Loucy (cell line): ENCODE measurements at regions not wholly inside any gene's neighbourhood (a gene's known extent, or its start where the extent isn't known, plus 50 kb on each side); places are given as distances from the start of the nearest gene placed in this dataset.

Source experiments
- H2AFZ ChIP-seq: fragments of 200-600 bp; sonication (generic); 2 replicates; pipeline ENCODE4 v1.6.0; 2016; ENCODE audit warnings: antibody characterized with exemption, mild to moderate bottlenecking, low read length, moderate library complexity
- H3F3A ChIP-seq: fragments of 200-600 bp; 2 replicates; pipeline ENCODE4 v1.6.0; 2016; ENCODE audit warnings: antibody characterized with exemption, low read depth, mild to moderate bottlenecking
- H3K27me3 ChIP-seq: fragments of 200-600 bp; sonication (generic); 2 replicates; pipeline ENCODE4 v1.6.1; 2014; ENCODE audit warnings: low read length, mild to moderate bottlenecking; ENCODE audit not compliant: insufficient read depth, poor library complexity, severe bottlenecking
- H3K36me3 ChIP-seq: fragments of 200-600 bp; sonication (generic); 2 replicates; pipeline ENCODE4 v1.6.1; 2016; ENCODE audit warnings: low read length; ENCODE audit not compliant: insufficient read depth
- H3K4me1 ChIP-seq: fragments of 200-600 bp; sonication (generic); 2 replicates; pipeline ENCODE4 v1.5.1; 2014; ENCODE audit warnings: low read length, mild to moderate bottlenecking; ENCODE audit not compliant: insufficient read depth, poor library complexity, severe bottlenecking
- H3K4me2 ChIP-seq: fragments of 200-600 bp; sonication (generic); 2 replicates; pipeline ENCODE4 v1.6.0; 2014; ENCODE audit warnings: antibody characterized with exemption, low read length, low read depth, mild to moderate bottlenecking; ENCODE audit not compliant: poor library complexity, severe bottlenecking
- H3K4me3 ChIP-seq: fragments of 200-600 bp; sonication (generic); 2 replicates; pipeline ENCODE4 v1.5.1; 2014; ENCODE audit warnings: low read length, mild to moderate bottlenecking, mixed read lengths; ENCODE audit not compliant: poor library complexity, severe bottlenecking
- H3K79me2 ChIP-seq: fragments of 200-600 bp; sonication (generic); 2 replicates; pipeline ENCODE4 v1.6.1; 2014; ENCODE audit warnings: low read length; ENCODE audit not compliant: insufficient read depth
- H3K9ac ChIP-seq: fragments of 200-600 bp; sonication (generic); 2 replicates; pipeline ENCODE4 v1.6.0; 2014; ENCODE audit warnings: mild to moderate bottlenecking, low read depth, low read length, moderate library complexity; ENCODE audit not compliant: poor library complexity, severe bottlenecking
- H3K9me2 ChIP-seq: fragments of 200-600 bp; sonication (generic); replicated peaks from 2 replicates; pipeline ENCODE4 v1.6.1; 2016; ENCODE audit warnings: low read depth, low read length, mixed read lengths
- H3K9me3 ChIP-seq: fragments of 200-600 bp; sonication (generic); 2 replicates; pipeline ENCODE4 v1.6.1; 2014; ENCODE audit warnings: mild to moderate bottlenecking, antibody characterized with exemption, low read length, low read depth; ENCODE audit not compliant: insufficient read depth
- H4K20me1 ChIP-seq: fragments of 200-600 bp; sonication (generic); 2 replicates; pipeline ENCODE4 v1.6.0; 2014; ENCODE audit warnings: antibody characterized with exemption, low read length, mild to moderate bottlenecking; ENCODE audit not compliant: insufficient read depth, poor library complexity, severe bottlenecking
- EZH2phosphoT487 ChIP-seq: fragments of 200-600 bp; IDR thresholded peaks from 2 replicates; pipeline ENCODE4 v1.6.1; 2018; ENCODE audit warnings: antibody characterized with exemption, mild to moderate bottlenecking, moderate library complexity, borderline replicate concordance
- TF ChIP-seq, protein P1 (sequence below): fragments of 200-600 bp; sonication (generic); conservative IDR thresholded peaks from 2 replicates; pipeline ENCODE4 v1.5.1; 2014; ENCODE audit warnings: mild to moderate bottlenecking, antibody characterized with exemption, low read length

DNA sequence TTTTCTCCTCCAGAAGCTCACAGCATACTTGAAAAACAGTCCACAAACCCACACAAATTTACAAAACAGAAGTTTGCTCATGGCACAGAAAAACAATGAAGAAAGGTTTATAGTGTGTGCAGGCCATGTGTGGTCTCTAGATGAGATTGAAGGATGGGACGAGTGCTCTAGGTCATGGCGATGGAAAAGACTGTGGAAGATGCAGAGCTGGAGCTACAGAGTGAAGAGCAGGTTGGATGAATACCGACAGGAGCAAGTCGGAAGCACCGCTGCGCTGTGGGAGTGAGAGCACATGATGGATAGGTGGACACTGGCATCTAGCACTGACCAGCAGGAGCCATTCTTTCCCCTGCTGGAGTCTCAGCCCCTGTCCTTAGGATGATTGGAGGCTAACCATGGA is 534.7 kb upstream of the RAB6C start:
- Histone ChIP-seq H3K4me1 (no peaks in the 10 kb centered on the region), H3K4me3 (no peak overlapping the region), H2AFZ (no peak overlapping the region)

DNA sequence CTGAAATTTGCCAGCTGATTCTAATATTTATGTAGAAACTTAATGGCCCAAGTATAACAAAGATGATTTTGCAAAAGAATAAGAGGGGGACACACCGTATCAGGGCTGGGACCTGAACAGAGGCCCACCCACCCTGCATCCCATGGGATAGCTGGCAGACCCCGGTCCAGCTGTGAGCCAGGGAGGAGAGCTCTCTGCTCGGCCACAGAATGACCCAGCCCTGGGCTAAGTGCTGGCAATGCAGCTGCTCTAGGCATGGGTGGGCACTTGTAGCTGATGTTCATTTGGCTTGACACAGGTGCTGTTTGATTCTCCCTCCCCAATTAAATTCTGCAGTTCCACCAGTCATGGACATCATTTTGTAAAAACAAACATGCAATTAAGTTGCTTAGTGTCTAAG is 522.8 kb upstream of the RAB6C start:
- Histone ChIP-seq H4K20me1 (no peaks in the 10 kb centered on the region), H3K27me3 (peaks cover 7% of the 10 kb centered on the region), H3K4me3 (no peak overlapping the region), H3K4me1 (no peaks in the 10 kb centered on the region), H3K4me2 (no peak overlapping the region), H3K9me3 (no peaks in the 10 kb centered on the region), H3F3A (no peaks in the 10 kb centered on the region), H3K36me3 (no peaks in the 10 kb centered on the region), H2AFZ (no peak overlapping the region), H3K9ac (no peak overlapping the region), H3K79me2 (no peaks in the 10 kb centered on the region), H3K9me2 (no peaks in the 10 kb centered on the region)
- TF ChIP-seq, protein P1, sequence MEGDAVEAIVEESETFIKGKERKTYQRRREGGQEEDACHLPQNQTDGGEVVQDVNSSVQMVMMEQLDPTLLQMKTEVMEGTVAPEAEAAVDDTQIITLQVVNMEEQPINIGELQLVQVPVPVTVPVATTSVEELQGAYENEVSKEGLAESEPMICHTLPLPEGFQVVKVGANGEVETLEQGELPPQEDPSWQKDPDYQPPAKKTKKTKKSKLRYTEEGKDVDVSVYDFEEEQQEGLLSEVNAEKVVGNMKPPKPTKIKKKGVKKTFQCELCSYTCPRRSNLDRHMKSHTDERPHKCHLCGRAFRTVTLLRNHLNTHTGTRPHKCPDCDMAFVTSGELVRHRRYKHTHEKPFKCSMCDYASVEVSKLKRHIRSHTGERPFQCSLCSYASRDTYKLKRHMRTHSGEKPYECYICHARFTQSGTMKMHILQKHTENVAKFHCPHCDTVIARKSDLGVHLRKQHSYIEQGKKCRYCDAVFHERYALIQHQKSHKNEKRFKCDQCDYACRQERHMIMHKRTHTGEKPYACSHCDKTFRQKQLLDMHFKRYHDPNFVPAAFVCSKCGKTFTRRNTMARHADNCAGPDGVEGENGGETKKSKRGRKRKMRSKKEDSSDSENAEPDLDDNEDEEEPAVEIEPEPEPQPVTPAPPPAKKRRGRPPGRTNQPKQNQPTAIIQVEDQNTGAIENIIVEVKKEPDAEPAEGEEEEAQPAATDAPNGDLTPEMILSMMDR: no peak
- TF ChIP-seq EZH2phosphoT487: no peak

More for the DNA sequence above, 534.7 kb upstream of the RAB6C start:
- Histone ChIP-seq H3K4me2 (no peak overlapping the region), H3K9me2 (no peaks in the 10 kb centered on the region), H4K20me1 (no peaks in the 10 kb centered on the region), H3F3A (no peaks in the 10 kb centered on the region), H3K9me3 (no peaks in the 10 kb centered on the region), H3K9ac (no peak overlapping the region), H3K27me3 (peaks cover 62% of the 10 kb centered on the region), H3K36me3 (no peaks in the 10 kb centered on the region), H3K79me2 (no peaks in the 10 kb centered on the region)
- TF ChIP-seq, protein P1: no peak
- TF ChIP-seq EZH2phosphoT487: no peak

DNA sequence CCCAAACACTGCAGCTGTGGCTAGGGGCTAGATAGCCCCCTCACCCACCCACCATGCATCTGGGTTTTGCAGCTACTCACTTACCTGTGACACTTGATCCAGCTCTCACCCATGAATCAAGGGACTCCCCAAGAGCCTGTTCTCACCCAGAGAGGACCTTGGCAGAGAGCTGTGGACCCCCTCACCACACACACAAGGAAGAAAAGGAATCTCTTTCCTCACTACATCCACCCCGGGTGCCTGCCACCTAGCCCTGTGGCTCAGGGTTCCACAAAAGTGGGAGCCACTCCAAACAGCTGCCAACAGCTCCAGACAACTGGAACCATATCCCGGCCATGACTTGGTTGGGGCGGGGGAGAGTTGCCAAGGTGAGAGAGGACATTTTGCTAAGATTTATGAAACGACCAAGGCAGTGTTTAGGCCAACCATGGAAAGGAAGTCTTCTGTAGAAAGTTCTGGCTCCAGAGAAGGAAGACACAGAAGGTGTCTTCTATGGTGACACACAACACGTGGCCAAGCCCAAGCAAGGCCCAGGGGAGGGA is 522.1 kb upstream of the RAB6C start:
- no peak for TF ChIP-seq EZH2phosphoT487
- TF ChIP-seq, protein P1: no peak
- no peak overlapping the region for H2AFZ ChIP-seq
- H3K36me3 ChIP-seq: no peaks in the 10 kb centered on the region
- H3F3A ChIP-seq: no peaks in the 10 kb centered on the region
- H3K79me2 ChIP-seq: no peaks in the 10 kb centered on the region
- H3K9me2 ChIP-seq: no peaks in the 10 kb centered on the region
- H3K4me1 ChIP-seq: no peaks in the 10 kb centered on the region
- no peak overlapping the region for H3K9ac ChIP-seq
- peaks cover 7% of the 10 kb centered on the region for H3K27me3 ChIP-seq
- no peaks in the 10 kb centered on the region for H4K20me1 ChIP-seq
- H3K4me3 ChIP-seq: no peak overlapping the region
- no peak overlapping the region for H3K4me2 ChIP-seq
- H3K9me3 ChIP-seq: no peaks in the 10 kb centered on the region
